ENCODE measurements at regions not wholly inside any gene's neighbourhood (a gene's known extent, or its start where the extent isn't known, plus 50 kb on each side); places are given as distances from the start of the nearest gene placed in this dataset.

- Histone ChIP-seq H3K36me3 (ENCODE audit: control insufficient read depth, insufficient read depth, low read length) (no peaks in the 10 kb centered on the region), H3K4me2 (ENCODE audit: insufficient read depth, low read length) (no peak overlapping the region), H4K20me1 (replicated peaks; ENCODE audit: control insufficient read depth, insufficient read depth, low read length) (no peaks in the 10 kb centered on the region), H3K9me3 (replicated peaks; ENCODE audit: control insufficient read depth, insufficient read depth, low read depth, low read length) (no peaks in the 10 kb centered on the region), H3K9me1 (ENCODE audit: control insufficient read depth, insufficient read depth, low read length) (no peaks in the 10 kb centered on the region), H3K27ac (ENCODE audit: extremely low read depth, low read depth, low read length) (no peak overlapping the region), H2AFZ (ENCODE audit: low read depth, low read length) (no peak overlapping the region), H3K4me1 (replicated peaks in 1 of 2; ENCODE audit: control insufficient read depth in 2 of 2, insufficient read depth in 2 of 2, low read length in 2 of 2) (no peaks in the 10 kb centered on the region), H3K9ac (ENCODE audit: insufficient read depth in 1 of 2, low read depth in 2 of 2, low read length in 2 of 2) (no peak overlapping the region), H3K4me3 (no peak overlapping the region), H3K27me3 (ENCODE audit: control insufficient read depth in 2 of 2, insufficient read depth in 2 of 2, low read length in 2 of 2) (no peaks in the 10 kb centered on the region), H3K79me2 (ENCODE audit: control insufficient read depth, insufficient read depth, low read length) (no peaks in the 10 kb centered on the region)
- no peak for FAIRE-seq
- POLR2A ChIA-PET, result no interaction called here
- no TSS peak for BruUV-seq (replicated peaks)
- DNase-seq (ENCODE audit: extremely low read depth in 1 of 4, low spot score in 3 of 4), result no peak
- intact Hi-C loops (cut with micrococcal nuclease), result no loop called here
- no peak for ATAC-seq
- in situ Hi-C loops (cut with MboI), result no loop called here
- 0% methylated on average over 1 of the region's 1 CpG for WGBS (ENCODE audit: insufficient coverage, low coverage, missing lambda C conversion rate)
- CTCF ChIA-PET (ENCODE audit: low intra/inter-chr PET ratio), result no interaction called here
- TF ChIP-seq MTA2 (IDR thresholded peaks at IDR 0.05; ENCODE audit: low read depth) (no peak), ZMIZ1 (IDR thresholded peaks at IDR 0.05; ENCODE audit: low read depth in 2 of 2, low read length in 2 of 2) (no peak), PKNOX1 (IDR thresholded peaks at IDR 0.05) (no peak), CHD1 (IDR thresholded peaks at IDR 0.05; ENCODE audit: low read length) (no peak), TCF7L2 (IDR thresholded peaks at IDR 0.05; ENCODE audit: low read depth, low read length) (no peak), HOMEZ (CRISPR knock-in tag; IDR thresholded peaks at IDR 0.05) (no peak), MEF2D (tag; conservative IDR thresholded peaks at IDR 0.05; ENCODE audit: low read depth) (no peak), KDM2B (CRISPR knock-in tag; IDR thresholded peaks at IDR 0.05) (no peak), ZNF12 (CRISPR knock-in tag; IDR thresholded peaks at IDR 0.05) (no peak), FOXP4 (CRISPR knock-in tag; IDR thresholded peaks at IDR 0.05; ENCODE audit: borderline replicate concordance) (no peak), MAFG (tag; conservative IDR thresholded peaks at IDR 0.05) (no peak), POU5F1 (IDR thresholded peaks at IDR 0.05; ENCODE audit: borderline replicate concordance, low read depth, low read length, partially characterized antibody) (no peak), CBX1 (IDR thresholded peaks at IDR 0.05; ENCODE audit: low read depth) (no peak), TAL1 (IDR thresholded peaks at IDR 0.05) (no peak), NR3C1 (CRISPR knock-in tag; IDR thresholded peaks at IDR 0.05) (no peak)
Measured at GRCh38 chr3:165443664-165444063, 247.5 kb upstream of the SLITRK3 start.
